ENCODE measurements at regions not wholly inside any gene's neighbourhood (a gene's known extent, or its start where the extent isn't known, plus 50 kb on each side); places are given as distances from the start of the nearest gene placed in this dataset.

- DNase-seq, result no peak
Measured at GRCh38 chr2:67462738-67463496, 65.8 kb downstream of the ETAA1 start.

- no peak for DNase-seq
Measured at GRCh38 chr2:67463810-67464209, 66.7 kb downstream of the ETAA1 start.

- no peak for DNase-seq
Measured at GRCh38 chr2:67465623-67466022, 68.5 kb downstream of the ETAA1 start.

- no peak for DNase-seq
Measured at GRCh38 chr2:67466734-67467133, 69.6 kb downstream of the ETAA1 start.

- no peak for DNase-seq
Measured at GRCh38 chr2:67471681-67472080, 74.5 kb downstream of the ETAA1 start.

GRCh38 chr2:67476809-67477790, 80.0 kb downstream of the ETAA1 start:
- DNase-seq, result no peak

GRCh38 chr2:67479261-67479660, 82.1 kb downstream of the ETAA1 start:
- no peak for DNase-seq

GRCh38 chr2:67485431-67485830, 88.3 kb downstream of the ETAA1 start:
- DNase-seq, result no peak

GRCh38 chr2:67486041-67486796, 89.1 kb downstream of the ETAA1 start:
- DNase-seq, result no peak

GRCh38 chr2:67487993-67488392, 90.9 kb downstream of the ETAA1 start:
- DNase-seq, result no peak

- DNase-seq, result no peak
Measured at GRCh38 chr2:67489396-67489795, 92.3 kb downstream of the ETAA1 start.

- no peak for DNase-seq
Measured at GRCh38 chr2:67498931-67499330, 101.8 kb downstream of the ETAA1 start.

- no peak for DNase-seq
Measured at GRCh38 chr2:67499989-67500388, 102.9 kb downstream of the ETAA1 start.

GRCh38 chr2:67500541-67500940, 103.4 kb downstream of the ETAA1 start:
- no peak for DNase-seq

GRCh38 chr2:67502346-67503065, 105.4 kb downstream of the ETAA1 start:
- DNase-seq, result no peak

- DNase-seq, result no peak
Measured at GRCh38 chr2:67503066-67503795, 106.1 kb downstream of the ETAA1 start.

- DNase-seq, result no peak
Measured at GRCh38 chr2:67510745-67511144, 113.6 kb downstream of the ETAA1 start.

GRCh38 chr2:67514515-67514914, 117.4 kb downstream of the ETAA1 start:
- no peak for DNase-seq

GRCh38 chr2:67515056-67515455, 117.9 kb downstream of the ETAA1 start:
- DNase-seq, result no peak

GRCh38 chr2:67515538-67515937, 118.4 kb downstream of the ETAA1 start:
- DNase-seq, result no peak

- DNase-seq, result no peak
Measured at GRCh38 chr2:67516362-67516761, 119.2 kb downstream of the ETAA1 start.

Measured in stimulated activated CD4-positive, alpha-beta T cell treated with anti-CD3 and anti-CD28 coated beads, Interleukin-12 subunit alpha, Interleukin-12 subunit beta, amount 100 ng/mL, for 4 hours (primary cell).